ENCODE measurements at regions not wholly inside any gene's neighbourhood (a gene's known extent, or its start where the extent isn't known, plus 50 kb on each side); places are given as distances from the start of the nearest gene placed in this dataset.

DNA sequence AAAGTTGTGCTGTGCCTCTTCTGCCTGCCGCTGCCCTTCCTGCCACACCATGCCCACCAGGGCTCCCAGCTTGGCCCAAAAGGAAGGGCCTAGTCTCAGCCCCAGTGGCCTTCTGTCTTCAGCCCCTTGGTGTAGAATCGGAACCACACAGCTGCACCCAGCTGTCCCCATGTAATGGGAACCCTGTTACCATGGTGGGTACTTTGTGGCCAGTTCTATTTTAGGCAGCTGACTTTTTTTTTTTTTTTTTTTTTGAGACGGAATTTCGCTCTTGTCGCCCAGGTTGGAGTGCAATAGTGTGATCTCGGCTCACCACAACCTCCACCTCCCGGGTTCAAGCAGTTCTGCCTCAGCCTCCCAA, 163.3 kb upstream of the GSE1 start:
- TF ChIP-seq EZH2 (IDR thresholded peaks at IDR 0.05; ENCODE audit: insufficient read depth, low read length) (no peak), CTCF (IDR thresholded peaks at IDR 0.05; ENCODE audit: insufficient read depth, low read depth, low read length) (no peak)
